IPS-NIHi7 (cell line): ENCODE measurements at regions not wholly inside any gene's neighbourhood (a gene's known extent, or its start where the extent isn't known, plus 50 kb on each side); places are given as distances from the start of the nearest gene placed in this dataset.
"Not testable (repeated sequence)": the region's sequence is repeated elsewhere in the genome, so short reads cannot be mapped to it uniquely, and the experiment has no call there.

Experiments
- DNase-seq: peaks from one replicate; pipeline ENCODE4 v3.0.0; 2012; ENCODE audit warnings: mixed read lengths; ENCODE audit errors: extremely low spot score

GRCh38 chr15:45948181-45948621 lies 313.4 kb downstream of the SQOR start:
- DNase-seq = no peak

GRCh38 chr15:45958924-45959323 lies 324.1 kb downstream of the SQOR start:
- no peak for DNase-seq

DNA sequence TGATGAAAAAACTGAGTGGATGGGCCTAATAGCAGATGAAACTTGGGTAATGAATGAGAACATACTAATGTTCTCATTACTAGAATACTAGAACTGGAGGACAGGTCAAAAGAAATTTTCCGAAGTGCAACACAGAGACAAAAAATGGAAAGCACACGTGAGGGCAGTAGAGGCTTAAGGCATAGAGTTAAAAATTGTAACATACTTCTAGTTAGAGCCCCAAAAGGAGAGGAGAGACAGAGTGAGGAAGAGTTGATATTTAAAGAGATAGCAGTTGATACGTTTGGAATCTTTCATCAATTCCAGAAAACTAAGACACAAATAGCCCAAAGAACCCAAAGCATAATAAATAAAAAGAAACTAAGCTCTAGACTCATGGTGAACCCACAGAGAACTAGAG lies 327.9 kb downstream of the SQOR start:
- no peak for DNase-seq

DNA sequence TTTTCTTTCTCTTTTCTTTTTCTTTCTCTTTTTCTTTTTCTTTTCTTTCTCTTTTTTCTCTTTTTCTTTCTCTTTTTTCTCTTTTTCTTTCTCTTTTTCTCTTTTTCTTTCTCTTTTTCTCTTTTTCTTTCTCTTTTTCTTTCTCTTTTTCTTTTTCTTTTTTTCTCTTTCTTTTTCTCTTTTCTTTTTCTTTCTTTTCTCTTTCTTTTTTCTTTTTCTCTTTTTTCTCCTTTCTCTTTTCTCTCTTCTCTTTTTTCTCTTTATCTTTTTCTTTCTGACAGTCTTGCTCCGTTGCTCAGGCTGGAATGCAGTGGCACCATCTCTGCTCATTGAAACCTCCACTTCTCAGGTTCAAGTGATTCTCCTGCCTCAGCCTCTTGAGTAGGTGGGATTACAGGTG lies 335.7 kb downstream of the SQOR start:
- DNase-seq = no peak

DNA sequence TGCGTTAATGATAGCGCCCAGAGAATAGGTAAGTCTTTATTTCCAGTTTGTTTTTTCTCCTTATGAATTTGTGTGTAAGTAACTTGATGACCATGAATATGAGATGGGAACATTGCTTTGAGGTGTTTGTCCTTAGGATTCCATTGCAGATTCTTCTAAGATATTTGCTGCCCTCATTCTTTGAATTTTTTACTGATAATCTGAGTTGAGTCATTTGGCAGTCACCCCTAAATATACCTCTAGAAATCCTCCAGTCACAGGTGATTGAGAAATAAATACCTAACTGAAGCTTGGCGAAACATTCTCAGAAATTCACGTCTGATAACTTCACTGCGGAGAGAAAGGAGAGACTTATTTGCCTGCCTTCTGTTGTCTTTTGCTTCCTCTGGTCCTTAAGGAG lies 345.5 kb downstream of the SQOR start:
- DNase-seq = no peak

GRCh38 chr15:45981625-45982024 lies 346.8 kb downstream of the SQOR start:
- no peak for DNase-seq

- no peak for DNase-seq
Observed at GRCh38 chr15:45991863-45992262, 357.0 kb downstream of the SQOR start.

GRCh38 chr15:45993072-45993471 lies 358.2 kb downstream of the SQOR start:
- no peak for DNase-seq

- no peak for DNase-seq
Observed at GRCh38 chr15:45993508-45993907, 358.7 kb downstream of the SQOR start.

- no peak for DNase-seq
Observed at GRCh38 chr15:45995800-45996199, 361.0 kb downstream of the SQOR start.

- no peak for DNase-seq
Observed at GRCh38 chr15:46014532-46014931, 379.7 kb downstream of the SQOR start.

DNA sequence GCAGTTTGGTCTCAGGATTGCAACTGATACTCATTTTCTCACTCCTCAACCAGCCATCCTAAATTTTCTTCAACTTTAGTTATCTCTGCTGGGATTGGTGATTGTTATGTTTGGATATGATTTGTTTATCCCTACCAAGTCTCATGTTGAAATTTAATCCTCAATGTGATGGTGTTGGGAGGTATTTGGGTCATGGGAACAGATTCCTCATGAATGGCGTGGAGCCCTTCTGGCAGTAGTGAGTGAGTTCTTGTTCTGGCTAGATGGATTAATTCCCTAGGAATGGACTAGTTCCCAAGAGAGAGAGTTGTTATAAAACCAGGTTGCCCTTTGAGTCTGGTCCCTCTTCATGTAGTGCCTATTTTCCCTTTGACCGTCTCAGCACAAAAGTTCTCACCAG lies 399.9 kb downstream of the SQOR start:
- no peak for DNase-seq

- no peak for DNase-seq
Observed at GRCh38 chr15:46039703-46040102, 404.9 kb downstream of the SQOR start.

- no peak for DNase-seq
Observed at GRCh38 chr15:46041905-46042304, 407.1 kb downstream of the SQOR start.

- no peak for DNase-seq
Observed at GRCh38 chr15:46059921-46060594, 425.2 kb downstream of the SQOR start.

DNA sequence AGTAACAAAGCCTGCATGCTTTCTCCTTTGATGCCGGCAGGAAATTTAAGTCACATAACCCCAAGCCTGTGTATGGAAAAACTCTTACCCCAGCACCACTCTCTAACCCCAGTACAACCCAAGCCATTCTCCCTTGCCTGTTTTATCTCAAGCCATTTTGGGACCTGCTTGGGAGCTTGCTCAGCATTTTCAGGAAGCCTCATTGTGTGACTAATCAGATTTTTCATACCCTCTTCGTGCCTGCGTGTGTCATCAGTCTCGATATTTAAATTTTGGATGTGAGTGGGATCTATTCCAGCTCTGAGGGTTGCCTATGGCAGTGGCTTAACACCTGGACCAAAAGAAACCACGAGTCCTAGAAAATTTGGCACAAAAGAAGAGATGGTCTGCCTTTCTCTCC lies 426.2 kb downstream of the SQOR start:
- no peak for DNase-seq

DNA sequence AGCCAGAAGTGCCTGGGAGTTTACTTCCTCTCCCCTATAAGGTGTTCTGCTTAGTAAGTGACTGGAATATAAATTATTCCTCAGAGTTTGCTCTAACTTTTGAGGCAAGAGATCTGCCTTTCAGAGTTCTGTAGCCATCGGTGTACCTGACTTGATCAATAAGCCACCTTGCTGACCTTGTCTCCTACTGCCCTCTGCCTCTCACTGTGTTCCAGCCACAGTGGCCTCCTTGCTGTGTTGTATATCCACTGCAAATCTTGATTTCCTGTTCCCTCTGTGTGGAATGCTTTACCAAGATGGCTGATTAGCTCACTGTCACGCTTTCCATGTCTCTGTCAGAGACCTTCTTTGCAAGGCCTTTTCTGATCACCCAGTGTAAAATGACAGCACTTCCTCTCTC lies 442.4 kb downstream of the SQOR start:
- no peak for DNase-seq

DNA sequence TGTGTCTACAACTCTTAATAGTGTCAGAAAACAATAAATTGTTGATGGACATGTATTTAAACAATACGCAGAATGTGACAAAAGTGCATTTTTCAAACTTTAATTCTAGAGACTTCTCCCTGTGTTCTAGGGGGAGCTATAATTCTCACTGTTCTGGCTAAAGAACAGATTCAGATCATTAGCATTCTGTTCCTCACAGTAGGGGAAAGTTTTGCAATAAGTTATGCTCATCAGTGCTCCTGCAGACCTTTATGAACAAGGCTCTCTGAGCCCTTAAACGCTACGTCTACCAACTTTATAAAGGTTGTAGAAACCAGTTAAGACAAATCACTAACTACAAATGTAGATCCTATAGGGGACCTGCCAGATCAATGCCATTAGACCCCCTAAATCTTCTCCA lies 444.2 kb downstream of the SQOR start:
- DNase-seq = no peak

- no peak for DNase-seq
Observed at GRCh38 chr15:46080016-46080415, 445.2 kb downstream of the SQOR start.

DNA sequence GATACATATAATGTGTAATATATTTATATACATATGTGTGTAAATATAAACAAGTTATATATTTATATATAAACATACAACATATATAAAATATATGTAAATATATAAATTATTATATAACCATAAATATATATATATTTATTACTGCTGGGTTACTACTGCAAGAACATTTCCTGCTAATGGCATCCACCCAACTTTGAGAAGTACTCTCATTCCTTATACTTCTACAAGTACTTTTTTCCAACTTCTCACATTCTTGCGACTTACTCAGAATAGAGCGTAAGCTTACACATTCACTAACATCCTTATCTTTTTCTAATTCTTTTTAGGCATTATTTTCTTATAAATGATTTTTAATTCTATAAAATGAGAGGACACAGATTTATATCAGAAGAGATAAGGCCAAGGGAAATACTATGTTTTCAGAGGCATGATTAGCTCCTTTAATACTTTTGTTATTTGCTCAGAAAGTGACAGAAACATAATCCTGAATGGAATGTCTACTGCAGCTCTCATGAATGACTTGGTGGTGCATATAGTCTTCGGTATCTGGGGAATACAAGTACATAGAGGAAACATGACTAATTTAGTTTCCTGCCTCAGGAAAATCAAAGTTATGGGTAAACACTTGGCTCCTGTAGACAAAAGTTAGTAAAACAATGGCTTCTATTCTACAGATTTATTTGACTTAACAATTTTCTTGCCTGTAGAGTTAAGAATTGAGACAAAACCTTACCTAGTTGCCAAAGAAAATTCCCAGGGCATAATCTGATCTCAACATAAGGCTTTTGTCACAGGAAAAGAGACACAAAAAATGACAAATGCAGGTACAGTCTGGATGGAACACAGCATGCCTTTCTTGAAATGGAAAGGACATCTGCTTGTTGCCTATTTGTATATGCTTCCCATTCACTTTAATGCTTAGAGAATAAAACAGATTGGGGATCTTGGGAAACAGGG lies 453.9 kb downstream of the SQOR start:
- no peak for DNase-seq

DNA sequence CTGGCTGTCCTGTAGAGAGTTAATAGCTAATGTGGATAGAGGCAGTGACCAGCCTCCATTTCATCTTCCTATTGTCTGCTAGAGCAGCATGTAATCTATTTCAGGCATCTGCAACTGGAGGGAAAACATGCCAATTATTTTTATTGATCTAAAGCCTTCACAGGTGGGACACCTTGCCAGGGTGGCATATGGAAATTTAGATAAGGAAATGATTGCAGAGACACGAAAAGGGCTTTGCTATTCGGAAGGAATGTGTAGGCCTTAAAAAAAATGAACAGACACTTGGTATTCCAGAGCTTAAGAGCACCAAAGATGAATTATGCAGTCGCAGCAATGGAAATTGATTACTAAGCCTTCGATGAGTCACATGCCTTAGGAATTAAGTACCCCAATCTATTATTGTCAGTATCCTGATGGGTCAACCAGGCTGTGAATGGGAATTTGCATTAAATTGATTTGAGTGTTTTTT lies 454.7 kb downstream of the SQOR start:
- DNase-seq = no peak

DNA sequence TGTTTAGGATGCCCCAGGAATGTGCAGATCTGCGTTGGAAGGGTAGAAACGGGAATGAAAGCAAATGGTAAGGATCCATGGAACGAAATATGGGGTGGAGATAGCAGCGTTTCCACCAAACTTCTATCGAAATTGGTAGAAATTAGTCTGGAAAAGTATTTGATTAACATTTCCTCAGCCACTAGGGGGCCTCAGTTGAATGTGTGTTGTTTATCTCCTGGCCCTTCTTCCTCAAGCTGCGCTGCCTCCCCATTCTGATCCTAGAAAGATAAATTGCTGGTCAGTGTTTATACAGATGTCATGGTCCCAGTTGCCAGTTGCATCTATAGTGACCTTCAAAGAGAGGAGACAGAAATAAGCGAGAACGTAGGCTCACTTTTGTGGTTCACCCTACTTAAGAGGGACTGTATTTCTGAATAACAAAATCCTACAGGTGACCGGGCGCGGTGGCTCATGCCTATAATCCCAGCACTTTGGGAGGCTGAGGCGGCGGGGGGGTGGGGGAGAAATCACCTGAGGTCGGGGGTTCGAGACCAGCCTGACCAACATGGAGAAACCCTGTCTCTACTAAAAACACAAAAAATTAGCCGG lies 457.1 kb downstream of the SQOR start:
- DNase-seq = peak; percentile 69

DNA sequence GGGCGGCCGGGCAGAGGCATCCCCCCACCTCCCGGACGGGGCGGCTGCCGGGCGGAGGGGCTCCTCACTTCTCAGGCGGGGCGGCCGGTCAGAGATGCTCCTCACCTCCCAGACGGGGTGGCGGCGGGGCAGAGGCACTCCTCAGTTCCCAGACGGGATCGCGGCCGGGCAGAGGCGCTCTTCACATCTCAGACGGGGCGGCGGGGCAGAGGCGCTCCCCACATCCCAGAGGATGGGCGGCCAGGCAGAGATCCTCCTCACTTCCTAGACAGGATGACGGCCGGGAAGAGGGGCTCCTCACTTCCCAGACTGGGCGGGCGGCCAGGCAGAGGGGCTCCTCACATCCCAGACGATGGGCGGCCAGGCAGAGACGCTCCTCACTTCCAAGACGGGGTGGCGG lies 463.2 kb downstream of the SQOR start:
- not testable (repeated sequence) for DNase-seq
